AG09309 (cell line): ENCODE measurements at regions not wholly inside any gene's neighbourhood (a gene's known extent, or its start where the extent isn't known, plus 50 kb on each side); places are given as distances from the start of the nearest gene placed in this dataset.

Experiments
- DNase-seq: peaks from one replicate; pipeline ENCODE4 v3.0.0-alpha.2; 2010; ENCODE audit warnings: low read depth
- H3K4me3 ChIP-seq: 2 replicates; pipeline ENCODE4 v1.5.1; 2011; ENCODE audit warnings: mild to moderate bottlenecking, low read depth, low read length, moderate library complexity; ENCODE audit not compliant: control insufficient read depth
- CTCF ChIP-seq: IDR thresholded peaks from 2 replicates; pipeline ENCODE4 v1.5.1; 2011; ENCODE audit warnings: mild to moderate bottlenecking, low read depth, low read length, inconsistent platforms; ENCODE audit not compliant: insufficient read depth, control insufficient read depth; ENCODE audit errors: missing control alignments

GRCh38 chr16:73412416-73412815 is 364.5 kb upstream of the ZFHX3 start:
- no peak for DNase-seq
- TF ChIP-seq CTCF, result no peak
- H3K4me3 ChIP-seq, result no peak overlapping the region

GRCh38 chr16:73408716-73409115 is 360.8 kb upstream of the ZFHX3 start:
- no peak for TF ChIP-seq CTCF
- no peak overlapping the region for H3K4me3 ChIP-seq
- DNase-seq, result no peak

- DNase-seq, result no peak
- no peak overlapping the region for H3K4me3 ChIP-seq
- TF ChIP-seq CTCF, result no peak
Measured at GRCh38 chr16:73408311-73408710, 360.4 kb upstream of the ZFHX3 start.

GRCh38 chr16:73405851-73406250 is 357.9 kb upstream of the ZFHX3 start:
- no peak for DNase-seq
- no peak overlapping the region for H3K4me3 ChIP-seq
- no peak for TF ChIP-seq CTCF

- no peak for TF ChIP-seq CTCF
- H3K4me3 ChIP-seq, result no peak overlapping the region
- no peak for DNase-seq
Measured at GRCh38 chr16:73404001-73404400, 356.1 kb upstream of the ZFHX3 start.

GRCh38 chr16:73403291-73403690 is 355.4 kb upstream of the ZFHX3 start:
- no peak for DNase-seq
- no peak overlapping the region for H3K4me3 ChIP-seq
- no peak for TF ChIP-seq CTCF

GRCh38 chr16:73400951-73401350 is 353.0 kb upstream of the ZFHX3 start:
- H3K4me3 ChIP-seq, result no peak overlapping the region
- no peak for DNase-seq
- no peak for TF ChIP-seq CTCF
